Panc1 (cell line): ENCODE measurements at regions not wholly inside any gene's neighbourhood (a gene's known extent, or its start where the extent isn't known, plus 50 kb on each side); places are given as distances from the start of the nearest gene placed in this dataset.

ENCODE experiments used
- ATAC-seq: fragments of 200-7000 bp; cut with Tn5 transposase; 2 replicates; pipeline ENCODE4 v1.9.1; 2020; ENCODE audit warnings: mild to moderate bottlenecking, moderate library complexity
- BruUV-seq: library from RNA; stranded (reverse); fragments of 400-500 nt; replicated peaks from 2 replicates; lab custom pipeline; 2021; lab: Mats Ljungman, UMichigan
- CTCF ChIA-PET: fragments of 300-600 bp; sonication (Branson Sonifier 250); formaldehyde crosslinking; loops from one replicate; lab custom pipeline; 2022; ENCODE audit warnings: antibody characterized with exemption; lab: Charles Lee
- POLR2A ChIA-PET: fragments of 300-600 bp; sonication (Branson Sonifier 250); formaldehyde crosslinking; loops from one replicate; lab custom pipeline; 2022; ENCODE audit warnings: antibody characterized with exemption; lab: Charles Lee
- DNase-seq: peaks from one replicate; pipeline ENCODE4 v3.0.0-alpha.2; 2010; ENCODE audit warnings: low read depth, low spot score
- H3K27ac ChIP-seq: 2 replicates; pipeline ENCODE4 v1.5.1; 2011; ENCODE audit warnings: mild to moderate bottlenecking, low read length, inconsistent platforms
- H3K27me3 ChIP-seq: fragments of 200-500 bp; sonication (Bioruptor generic); 2 replicates; pipeline ENCODE4 v1.6.0; 2014; ENCODE audit warnings: low read length, inconsistent platforms; ENCODE audit not compliant: control insufficient read depth, insufficient read depth
- H3K36me3 ChIP-seq: fragments of 200-500 bp; sonication (Bioruptor generic); 2 replicates; pipeline ENCODE4 v1.5.1; 2014; ENCODE audit warnings: inconsistent platforms, mild to moderate bottlenecking, low read length, moderate library complexity; ENCODE audit not compliant: control insufficient read depth, insufficient read depth
- H3K4me1 ChIP-seq: 2 replicates; pipeline ENCODE4 v1.5.1; 2011; ENCODE audit warnings: inconsistent platforms, mild to moderate bottlenecking, low read length, moderate library complexity; ENCODE audit not compliant: control insufficient read depth, insufficient read depth
- H3K4me3 ChIP-seq, 2 experiments: 2 replicates each; pipeline ENCODE4 v1.5.1; 2011 to 2012; ENCODE audit warnings: low read depth in 2 of 2, low read length in 2 of 2, mild to moderate bottlenecking in 2 of 2, inconsistent platforms in 1 of 2, moderate library complexity in 1 of 2
- H3K9me3 ChIP-seq: fragments of 200-500 bp; sonication (Bioruptor generic); 2 replicates; pipeline ENCODE4 v1.5.1; 2014; ENCODE audit warnings: low read depth, mild to moderate bottlenecking, inconsistent platforms, low read length, moderate library complexity; ENCODE audit not compliant: control insufficient read depth, insufficient read depth
- POLR2AphosphoS5 ChIP-seq: IDR thresholded peaks from 2 replicates; pipeline ENCODE4 v1.6.1; 2012; ENCODE audit warnings: mild to moderate bottlenecking, low read depth, low read length, moderate library complexity
- REST ChIP-seq, 2 experiments: IDR thresholded peaks; 2 replicates each; pipeline ENCODE4 v1.6.1; 2011 to 2012; ENCODE audit warnings: low read depth in 2 of 2, control low read depth in 1 of 2, low read length in 1 of 2, mild to moderate bottlenecking in 1 of 2, moderate library complexity in 1 of 2; ENCODE audit not compliant: insufficient read depth in 1 of 2
- SIN3A ChIP-seq: IDR thresholded peaks from 2 replicates; pipeline ENCODE4 v1.6.1; 2012; ENCODE audit warnings: low read depth, mild to moderate bottlenecking, low read length, moderate library complexity, borderline replicate concordance; ENCODE audit not compliant: insufficient read depth
- TCF7L2 ChIP-seq: IDR thresholded peaks from 2 replicates; pipeline ENCODE4 v1.6.1; 2011; ENCODE audit warnings: mild to moderate bottlenecking, low read depth, low read length, inconsistent platforms
- in situ Hi-C: cut with HindIII; loops from 2 replicates; pipeline ENCODE4 v1.10.0; 2016; ENCODE audit warnings: low sequenced_read_pairs, low pct_unique_long_range_greater_than_20kb
- intact Hi-C: fragments of 100-400 bp; cut with micrococcal nuclease; formaldehyde crosslinking; loops from one replicate; pipeline ENCODE4 v1.10.0; 2022; ENCODE audit not compliant: unreplicated experiment
- TF ChIP-seq, protein P1 (sequence below): fragments of 450-650 bp; IDR thresholded peaks from 2 replicates; pipeline ENCODE4 v1.5.1; 2017; ENCODE audit warnings: mild to moderate bottlenecking

- Histone ChIP-seq H3K27ac (no peak overlapping the region), H3K9me3 (no peaks in the 10 kb centered on the region), H3K27me3 (no peaks in the 10 kb centered on the region), H3K36me3 (no peaks in the 10 kb centered on the region), H3K4me1 (peaks cover 4% of the 10 kb centered on the region), H3K4me3 (no peak overlapping the region)
- ChIA-PET POLR2A (no interaction called here), CTCF (no interaction called here)
- DNase-seq (no peak), ATAC-seq (no peak)
- no TSS peak for BruUV-seq
- in situ Hi-C loops: no loop called here
- TF ChIP-seq SIN3A: no peak
- no peak for TF ChIP-seq POLR2AphosphoS5
- TF ChIP-seq REST (IDR thresholded peaks at IDR 0.05; ENCODE audit: insufficient read depth in 1 of 2, low read depth in 2 of 2, low read length in 1 of 2): no peak
- no peak for TF ChIP-seq TCF7L2
- TF ChIP-seq, protein P1, sequence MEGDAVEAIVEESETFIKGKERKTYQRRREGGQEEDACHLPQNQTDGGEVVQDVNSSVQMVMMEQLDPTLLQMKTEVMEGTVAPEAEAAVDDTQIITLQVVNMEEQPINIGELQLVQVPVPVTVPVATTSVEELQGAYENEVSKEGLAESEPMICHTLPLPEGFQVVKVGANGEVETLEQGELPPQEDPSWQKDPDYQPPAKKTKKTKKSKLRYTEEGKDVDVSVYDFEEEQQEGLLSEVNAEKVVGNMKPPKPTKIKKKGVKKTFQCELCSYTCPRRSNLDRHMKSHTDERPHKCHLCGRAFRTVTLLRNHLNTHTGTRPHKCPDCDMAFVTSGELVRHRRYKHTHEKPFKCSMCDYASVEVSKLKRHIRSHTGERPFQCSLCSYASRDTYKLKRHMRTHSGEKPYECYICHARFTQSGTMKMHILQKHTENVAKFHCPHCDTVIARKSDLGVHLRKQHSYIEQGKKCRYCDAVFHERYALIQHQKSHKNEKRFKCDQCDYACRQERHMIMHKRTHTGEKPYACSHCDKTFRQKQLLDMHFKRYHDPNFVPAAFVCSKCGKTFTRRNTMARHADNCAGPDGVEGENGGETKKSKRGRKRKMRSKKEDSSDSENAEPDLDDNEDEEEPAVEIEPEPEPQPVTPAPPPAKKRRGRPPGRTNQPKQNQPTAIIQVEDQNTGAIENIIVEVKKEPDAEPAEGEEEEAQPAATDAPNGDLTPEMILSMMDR: no peak
- intact Hi-C loops: no loop called here
Measured at GRCh38 chr9:691825-692400, 149.6 kb upstream of the DMRT1 start.

- CTCF ChIA-PET: no interaction called here
Measured at GRCh38 chr9:692636-693129, 148.8 kb upstream of the DMRT1 start.

More at GRCh38 chr9:692636-693129, 148.8 kb upstream of the DMRT1 start:
- DNase-seq: no peak
- intact Hi-C loops: no loop called here
- H3K4me3 ChIP-seq: no peak overlapping the region
- BruUV-seq: no TSS peak
- in situ Hi-C loops: no loop called here
- no peaks in the 10 kb centered on the region for H3K36me3 ChIP-seq
- peaks cover 4% of the 10 kb centered on the region for H3K4me1 ChIP-seq
- H3K27ac ChIP-seq: no peak overlapping the region
- TF ChIP-seq TCF7L2: no peak
- no peak for TF ChIP-seq POLR2AphosphoS5
- TF ChIP-seq, protein P1: no peak
- TF ChIP-seq REST (IDR thresholded peaks at IDR 0.05; ENCODE audit: insufficient read depth in 1 of 2, low read depth in 2 of 2, low read length in 1 of 2): no peak
- no peak for TF ChIP-seq SIN3A
- POLR2A ChIA-PET: interaction anchor here (0.5 kb wide), 1 partner anchor 301 kb away, joined by 8 read pairs; no protein-coding TSS in a partner anchor
- no peaks in the 10 kb centered on the region for H3K27me3 ChIP-seq
- ATAC-seq: no peak
- H3K9me3 ChIP-seq: no peaks in the 10 kb centered on the region
